GM12875 (cell line): ENCODE measurements at regions not wholly inside any gene's neighbourhood (a gene's known extent, or its start where the extent isn't known, plus 50 kb on each side); places are given as distances from the start of the nearest gene placed in this dataset.

Experiments used
- H3K4me3 ChIP-seq: one replicate; pipeline ENCODE4 v1.5.1; 2011; ENCODE audit warnings: low read depth, low read length, control low read depth
- CTCF ChIP-seq: IDR thresholded peaks from 2 replicates; pipeline ENCODE4 v1.5.1; 2011; ENCODE audit warnings: low read depth, mild to moderate bottlenecking, control low read depth, inconsistent platforms, low read length, moderate library complexity, borderline replicate concordance; ENCODE audit not compliant: insufficient read depth

- TF ChIP-seq CTCF, result no peak
- H3K4me3 ChIP-seq, result no peak overlapping the region
These were observed 461.1 kb downstream of the C3orf38 start for GRCh38 chr3:88610820-88611219.

GRCh38 chr3:88611826-88612326, 462.1 kb downstream of the C3orf38 start:
- TF ChIP-seq CTCF, result no peak
- no peak overlapping the region for H3K4me3 ChIP-seq

GRCh38 chr3:88616413-88616812, 466.7 kb downstream of the C3orf38 start:
- H3K4me3 ChIP-seq, result no peak overlapping the region
- no peak for TF ChIP-seq CTCF

GRCh38 chr3:88617283-88617682, 467.5 kb downstream of the C3orf38 start:
- no peak overlapping the region for H3K4me3 ChIP-seq
- no peak for TF ChIP-seq CTCF

- no peak overlapping the region for H3K4me3 ChIP-seq
- TF ChIP-seq CTCF, result no peak
These were observed 468.4 kb downstream of the C3orf38 start for GRCh38 chr3:88618021-88618645.

GRCh38 chr3:88621586-88621985, 471.8 kb downstream of the C3orf38 start:
- TF ChIP-seq CTCF, result no peak
- no peak overlapping the region for H3K4me3 ChIP-seq

GRCh38 chr3:88623709-88624108, 473.9 kb downstream of the C3orf38 start:
- no peak for TF ChIP-seq CTCF

More at GRCh38 chr3:88623709-88624108, 473.9 kb downstream of the C3orf38 start:
- no peak overlapping the region for H3K4me3 ChIP-seq
